ENCODE measurements at regions not wholly inside any gene's neighbourhood (a gene's known extent, or its start where the extent isn't known, plus 50 kb on each side); places are given as distances from the start of the nearest gene placed in this dataset.
"Not testable (repeated sequence)": the region's sequence is repeated elsewhere in the genome, so short reads cannot be mapped to it uniquely, and the experiment has no call there.

DNA sequence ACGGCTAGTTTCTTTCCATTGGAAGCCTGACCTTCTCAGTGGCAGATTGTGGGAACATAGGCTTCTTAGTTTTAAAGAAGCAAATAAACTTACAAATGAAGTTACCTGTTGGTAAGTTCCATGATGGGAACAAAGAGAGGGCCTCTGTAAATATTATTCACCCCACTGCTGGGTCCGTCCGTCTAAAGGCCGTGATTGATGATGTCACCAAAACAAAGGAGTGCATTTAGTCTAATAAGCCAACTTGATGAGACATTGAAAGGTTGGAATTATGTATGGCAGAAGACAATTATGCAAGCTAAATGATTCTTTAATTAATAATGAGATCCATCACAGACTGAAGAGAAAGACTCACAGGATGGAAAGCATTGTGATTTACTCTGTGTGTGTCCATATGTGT, 1091.9 kb upstream of the FANCL start:
- no peak overlapping the region for H3K4me3 ChIP-seq (ENCODE audit: low read depth in 1 of 2, low read length in 2 of 2)
- H3K9ac ChIP-seq (ENCODE audit: low read length), result no peak overlapping the region
- H3K27me3 ChIP-seq (ENCODE audit: control insufficient read depth in 1 of 2, insufficient read depth in 2 of 2, low read length in 2 of 2), result no peaks in the 10 kb centered on the region
- H3K9me3 ChIP-seq (ENCODE audit: low read length), result no peaks in the 10 kb centered on the region
- no peaks in the 10 kb centered on the region for H3K4me1 ChIP-seq (ENCODE audit: insufficient read depth, low read length)
- no peak overlapping the region for H3K27ac ChIP-seq (ENCODE audit: low read depth, low read length)
- no peaks in the 10 kb centered on the region for H3K36me3 ChIP-seq (ENCODE audit: insufficient read depth, low read length)

DNA sequence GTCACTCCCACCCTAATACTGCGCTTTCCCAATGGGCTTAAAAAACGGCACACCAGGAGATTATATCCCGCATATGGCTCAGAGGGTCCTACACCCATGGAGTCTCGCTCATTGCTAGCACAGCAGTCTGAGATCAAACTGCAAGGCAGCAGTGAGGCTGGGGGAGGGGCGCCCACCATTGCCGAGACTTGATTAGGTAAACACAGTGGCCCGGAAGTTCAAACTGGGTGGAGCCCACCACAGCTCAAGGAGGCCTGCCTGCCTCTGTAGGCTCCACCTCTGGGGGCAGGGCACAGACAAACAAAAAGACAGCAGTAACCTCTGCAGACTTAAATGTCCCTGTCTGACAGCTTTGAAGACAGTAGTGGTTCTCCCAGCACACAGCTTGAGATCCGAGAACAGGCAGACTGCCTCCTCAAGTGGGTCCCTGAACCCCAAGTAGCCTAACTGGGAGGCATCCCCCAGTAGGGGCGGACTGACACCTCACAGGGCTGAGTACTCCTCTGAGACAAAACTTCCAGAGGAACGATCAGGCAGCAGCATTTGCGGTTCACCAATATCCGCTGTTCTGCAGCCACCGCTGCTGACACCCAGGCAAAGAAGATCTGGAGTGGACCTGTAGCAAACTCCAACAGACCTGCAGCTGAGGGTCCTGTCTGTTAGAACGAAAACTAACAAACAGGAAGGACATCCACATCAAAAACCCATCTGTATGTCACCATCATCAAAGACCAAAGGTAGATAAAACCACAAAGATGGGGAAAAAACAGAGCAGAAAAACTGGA, 1085.6 kb upstream of the FANCL start:
- not testable (repeated sequence) for H3K27ac ChIP-seq (ENCODE audit: low read depth, low read length); H3K9ac ChIP-seq (ENCODE audit: low read length); H3K27me3 ChIP-seq (ENCODE audit: control insufficient read depth in 1 of 2, insufficient read depth in 2 of 2, low read length in 2 of 2); H3K4me3 ChIP-seq (ENCODE audit: low read depth in 1 of 2, low read length in 2 of 2); H3K9me3 ChIP-seq (ENCODE audit: low read length); H3K36me3 ChIP-seq (ENCODE audit: insufficient read depth, low read length); H3K4me1 ChIP-seq (ENCODE audit: insufficient read depth, low read length)

DNA sequence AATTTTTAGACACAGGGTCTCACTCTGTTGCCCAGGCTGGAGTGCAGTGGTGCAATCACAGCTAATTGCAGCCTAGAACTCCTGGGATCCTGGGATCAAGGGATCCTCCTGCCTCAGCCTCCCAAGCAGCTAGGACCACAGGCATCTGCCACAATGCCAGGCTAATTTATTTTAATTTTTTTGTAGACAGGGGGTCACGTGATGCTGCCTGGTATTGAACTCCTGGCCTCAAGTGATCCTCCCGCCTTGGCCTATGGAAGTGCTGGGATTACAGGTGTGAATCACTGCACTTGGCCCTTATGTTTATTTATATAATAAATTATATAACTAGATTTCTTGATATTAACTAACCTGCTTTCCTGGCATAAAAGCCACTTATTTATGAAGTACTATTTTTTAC, 1081.7 kb upstream of the FANCL start:
- Histone ChIP-seq H3K27me3 (ENCODE audit: control insufficient read depth in 1 of 2, insufficient read depth in 2 of 2, low read length in 2 of 2) (no peaks in the 10 kb centered on the region), H3K4me3 (ENCODE audit: low read depth in 1 of 2, low read length in 2 of 2) (no peak overlapping the region), H3K36me3 (ENCODE audit: insufficient read depth, low read length) (no peaks in the 10 kb centered on the region), H3K4me1 (ENCODE audit: insufficient read depth, low read length) (no peaks in the 10 kb centered on the region), H3K9me3 (ENCODE audit: low read length) (no peaks in the 10 kb centered on the region), H3K27ac (ENCODE audit: low read depth, low read length) (no peak overlapping the region), H3K9ac (ENCODE audit: low read length) (no peak overlapping the region)

DNA sequence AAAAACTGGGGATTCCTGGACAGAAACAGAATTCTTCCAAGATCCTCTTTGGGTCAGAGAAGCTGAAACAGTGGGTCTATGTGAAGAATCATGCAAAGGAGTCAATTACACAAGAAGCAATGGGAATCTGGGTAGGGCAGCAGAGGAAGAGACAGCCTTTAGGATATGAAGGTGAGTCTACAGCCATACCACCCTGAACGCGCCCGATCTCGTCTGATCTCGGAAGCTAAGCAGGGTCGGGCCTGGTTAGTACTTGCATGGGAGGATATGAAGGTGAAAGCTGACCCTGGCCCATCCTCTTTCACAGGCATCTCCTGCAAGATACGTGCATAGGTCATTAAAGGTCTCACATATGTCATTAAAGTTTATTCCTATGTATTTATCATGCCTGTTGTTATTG, 1080.9 kb upstream of the FANCL start:
- H3K27me3 ChIP-seq (ENCODE audit: control insufficient read depth in 1 of 2, insufficient read depth in 2 of 2, low read length in 2 of 2), result no peaks in the 10 kb centered on the region
- H3K9ac ChIP-seq (ENCODE audit: low read length), result no peak overlapping the region

DNA sequence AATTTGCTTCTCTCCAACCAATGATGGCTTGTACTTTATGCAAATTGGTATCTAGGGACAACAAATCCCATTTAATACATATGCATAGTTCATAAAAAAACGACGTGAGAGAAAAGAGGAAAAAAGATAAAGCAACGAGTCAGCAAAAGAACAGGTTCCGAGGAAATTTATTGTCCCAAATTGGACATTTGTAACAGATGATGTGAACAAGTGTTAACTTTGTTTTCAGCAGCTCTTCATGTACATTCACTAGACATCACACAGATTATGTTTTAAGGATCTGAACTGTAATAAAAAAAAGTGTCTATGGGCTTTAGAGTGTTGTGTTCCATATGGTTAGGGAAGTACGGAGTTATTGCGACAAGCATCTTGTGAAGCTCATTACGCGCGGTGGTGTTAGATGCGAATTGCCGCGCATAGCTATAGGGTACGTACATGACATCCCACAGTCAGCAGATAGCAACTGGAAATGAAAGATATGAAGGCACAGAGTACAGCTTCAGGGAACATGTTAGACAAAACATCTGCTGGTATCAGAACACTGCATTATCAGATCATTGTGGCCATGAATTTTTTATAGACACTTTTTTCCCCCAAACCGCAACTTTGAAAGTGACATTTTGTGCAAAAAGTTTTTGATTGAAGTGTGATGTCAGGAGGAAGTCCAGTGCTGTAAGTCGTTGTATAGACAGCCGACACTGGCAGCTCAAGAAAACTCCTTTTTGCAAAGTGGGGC, 1073.1 kb upstream of the FANCL start:
- Histone ChIP-seq H3K4me1 (ENCODE audit: insufficient read depth, low read length) (no peaks in the 10 kb centered on the region), H3K9ac (ENCODE audit: low read length) (no peak overlapping the region), H3K9me3 (ENCODE audit: low read length) (no peaks in the 10 kb centered on the region), H3K36me3 (ENCODE audit: insufficient read depth, low read length) (no peaks in the 10 kb centered on the region), H3K27ac (ENCODE audit: low read depth, low read length) (no peak overlapping the region), H3K4me3 (ENCODE audit: low read depth in 1 of 2, low read length in 2 of 2) (no peak overlapping the region), H3K27me3 (ENCODE audit: control insufficient read depth in 1 of 2, insufficient read depth in 2 of 2, low read length in 2 of 2) (no peaks in the 10 kb centered on the region)

More for the DNA sequence above, 1080.9 kb upstream of the FANCL start:
- no peak overlapping the region for H3K27ac ChIP-seq (ENCODE audit: low read depth, low read length)
- no peaks in the 10 kb centered on the region for H3K36me3 ChIP-seq (ENCODE audit: insufficient read depth, low read length)
- H3K4me3 ChIP-seq (ENCODE audit: low read depth in 1 of 2, low read length in 2 of 2), result no peak overlapping the region
- H3K4me1 ChIP-seq (ENCODE audit: insufficient read depth, low read length), result no peaks in the 10 kb centered on the region
- no peaks in the 10 kb centered on the region for H3K9me3 ChIP-seq (ENCODE audit: low read length)

DNA sequence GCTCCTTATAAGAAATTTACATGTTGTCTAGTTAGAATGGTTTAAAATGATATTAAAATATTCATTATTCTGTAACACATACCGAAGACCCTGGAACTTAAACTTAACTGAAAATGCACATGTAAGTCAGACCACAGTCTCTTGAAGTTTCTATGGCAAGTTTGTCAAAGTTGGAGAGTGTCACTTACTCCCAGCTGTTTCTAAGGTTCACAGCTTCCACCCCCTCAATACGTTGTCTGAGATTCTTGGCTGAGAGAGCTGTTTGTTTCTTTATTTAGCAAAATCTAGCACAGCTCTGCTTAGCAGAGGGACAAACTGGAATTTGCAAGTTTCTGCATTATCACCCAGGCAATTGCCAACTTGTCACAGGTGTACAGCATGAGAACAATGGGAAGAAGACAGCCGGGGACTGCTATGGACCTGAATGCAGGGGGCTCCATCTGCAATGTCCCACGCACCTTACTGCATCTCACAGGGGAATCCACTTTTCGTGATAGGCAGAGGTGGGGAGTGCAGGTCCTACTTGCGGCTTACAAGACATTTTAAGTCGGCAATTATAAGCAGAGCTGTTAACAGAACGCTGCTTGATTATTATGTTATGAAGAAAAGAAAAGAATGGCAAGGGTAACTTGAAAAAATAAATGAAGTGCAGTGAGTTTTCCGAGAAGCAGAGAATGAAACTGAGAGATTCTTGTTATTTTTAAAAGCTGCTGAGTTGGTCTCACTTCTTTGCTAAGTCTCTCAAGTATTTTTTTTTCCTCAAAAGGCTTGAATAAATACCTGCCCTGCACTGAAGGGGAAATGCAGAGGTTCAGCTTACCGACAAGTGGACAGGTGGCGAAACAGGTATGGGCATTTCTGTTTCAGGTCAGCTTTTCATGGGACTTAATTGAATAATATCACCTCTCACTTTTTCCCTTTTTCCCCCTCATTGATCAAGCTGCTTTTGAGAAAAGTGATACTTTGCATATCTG, 1072.1 kb upstream of the FANCL start:
- H3K27me3 ChIP-seq (ENCODE audit: control insufficient read depth in 1 of 2, insufficient read depth in 2 of 2, low read length in 2 of 2), result no peaks in the 10 kb centered on the region
- no peaks in the 10 kb centered on the region for H3K4me1 ChIP-seq (ENCODE audit: insufficient read depth, low read length)
- H3K9me3 ChIP-seq (ENCODE audit: low read length), result no peaks in the 10 kb centered on the region
- no peaks in the 10 kb centered on the region for H3K36me3 ChIP-seq (ENCODE audit: insufficient read depth, low read length)
- H3K27ac ChIP-seq (ENCODE audit: low read depth, low read length), result no peak overlapping the region
- H3K4me3 ChIP-seq (ENCODE audit: low read depth in 1 of 2, low read length in 2 of 2), result no peak overlapping the region
- no peak overlapping the region for H3K9ac ChIP-seq (ENCODE audit: low read length)

DNA sequence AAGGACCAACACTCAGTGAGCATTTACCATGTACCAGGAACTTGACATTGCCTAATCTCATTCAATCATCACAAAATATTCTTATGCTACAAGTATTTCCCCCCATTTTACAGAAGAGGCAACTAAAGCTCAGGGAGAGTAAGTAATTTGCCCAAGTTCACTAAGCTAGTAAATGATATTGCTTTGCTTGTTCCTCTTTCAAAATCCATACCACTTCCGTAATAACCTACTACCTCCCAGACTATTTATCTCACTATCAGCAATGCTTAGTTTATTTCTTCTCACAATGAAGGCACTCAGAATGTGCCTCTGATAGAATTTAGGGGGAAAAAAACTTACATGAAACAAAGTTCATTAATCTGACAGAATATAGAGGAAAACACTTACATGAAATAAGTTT, 1070.9 kb upstream of the FANCL start:
- Histone ChIP-seq H3K4me3 (ENCODE audit: low read depth in 1 of 2, low read length in 2 of 2) (no peak overlapping the region), H3K36me3 (ENCODE audit: insufficient read depth, low read length) (no peaks in the 10 kb centered on the region), H3K27me3 (ENCODE audit: control insufficient read depth in 1 of 2, insufficient read depth in 2 of 2, low read length in 2 of 2) (no peaks in the 10 kb centered on the region), H3K9me3 (ENCODE audit: low read length) (no peaks in the 10 kb centered on the region), H3K9ac (ENCODE audit: low read length) (no peak overlapping the region), H3K4me1 (ENCODE audit: insufficient read depth, low read length) (no peaks in the 10 kb centered on the region), H3K27ac (ENCODE audit: low read depth, low read length) (no peak overlapping the region)

DNA sequence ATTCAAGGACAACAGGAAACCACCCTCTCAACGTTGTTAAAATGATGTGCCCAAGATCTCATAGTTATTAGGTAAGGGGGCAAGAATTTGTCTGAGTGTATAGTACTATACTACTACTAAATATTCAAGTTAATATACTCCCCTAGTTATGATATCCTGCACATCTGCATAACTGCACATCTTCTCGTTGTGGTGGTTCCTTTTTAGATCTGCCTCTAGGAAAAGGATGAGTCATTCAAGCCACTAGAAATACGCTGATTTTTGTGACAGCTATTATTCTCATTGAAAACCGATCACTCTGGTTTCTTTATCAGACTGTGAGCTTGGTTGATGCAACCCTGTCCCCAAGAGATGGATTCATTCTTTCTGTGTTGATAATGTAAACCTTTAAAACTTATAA, 1067.0 kb upstream of the FANCL start:
- Histone ChIP-seq H3K36me3 (ENCODE audit: insufficient read depth, low read length) (no peaks in the 10 kb centered on the region), H3K27ac (ENCODE audit: low read depth, low read length) (no peak overlapping the region), H3K9me3 (ENCODE audit: low read length) (no peaks in the 10 kb centered on the region), H3K4me1 (ENCODE audit: insufficient read depth, low read length) (no peaks in the 10 kb centered on the region), H3K4me3 (ENCODE audit: low read depth in 1 of 2, low read length in 2 of 2) (no peak overlapping the region), H3K27me3 (ENCODE audit: control insufficient read depth in 1 of 2, insufficient read depth in 2 of 2, low read length in 2 of 2) (no peaks in the 10 kb centered on the region), H3K9ac (ENCODE audit: low read length) (no peak overlapping the region)

DNA sequence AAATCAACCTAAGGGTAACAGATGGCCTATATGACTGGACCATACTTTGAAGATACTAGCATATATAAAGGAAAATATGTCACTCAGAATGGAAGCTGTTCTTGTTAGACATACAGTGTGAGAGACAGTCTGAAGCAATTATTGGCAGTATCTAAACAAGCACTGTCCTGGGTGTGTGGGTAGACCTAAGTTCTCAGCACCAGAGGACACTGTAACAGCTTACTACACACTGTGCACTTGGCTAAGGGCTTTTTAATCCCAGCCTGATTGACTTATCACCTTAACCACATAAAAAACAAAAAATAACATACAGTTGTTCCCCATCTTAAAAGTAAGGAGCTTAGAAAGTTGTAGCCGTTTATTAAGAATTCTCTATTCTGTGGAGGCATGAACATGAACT, 1066.1 kb upstream of the FANCL start:
- Histone ChIP-seq H3K27me3 (ENCODE audit: control insufficient read depth in 1 of 2, insufficient read depth in 2 of 2, low read length in 2 of 2) (no peaks in the 10 kb centered on the region), H3K9me3 (ENCODE audit: low read length) (no peaks in the 10 kb centered on the region), H3K4me1 (ENCODE audit: insufficient read depth, low read length) (no peaks in the 10 kb centered on the region)

DNA sequence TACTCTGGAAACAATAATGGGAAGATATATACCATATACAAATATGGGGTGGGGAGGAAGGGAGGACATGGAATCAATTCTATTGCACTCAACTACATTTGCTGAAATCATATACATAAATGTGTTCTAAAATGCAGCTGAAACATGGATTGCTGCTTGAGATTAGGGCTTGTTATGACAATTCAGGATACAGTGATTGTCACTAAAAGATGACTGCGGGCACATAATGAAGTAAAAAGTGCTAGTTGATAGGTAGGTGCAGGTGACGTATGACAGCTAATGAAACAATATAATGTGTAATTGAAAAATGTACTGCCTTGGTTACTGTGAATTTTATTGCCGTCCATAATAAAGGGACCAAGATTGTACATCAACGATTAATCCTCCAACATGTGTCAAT, 1062.1 kb upstream of the FANCL start:
- Histone ChIP-seq H3K4me3 (ENCODE audit: low read depth in 1 of 2, low read length in 2 of 2) (no peak overlapping the region), H3K4me1 (ENCODE audit: insufficient read depth, low read length) (no peaks in the 10 kb centered on the region), H3K9me3 (ENCODE audit: low read length) (no peaks in the 10 kb centered on the region), H3K27me3 (ENCODE audit: control insufficient read depth in 1 of 2, insufficient read depth in 2 of 2, low read length in 2 of 2) (no peaks in the 10 kb centered on the region), H3K36me3 (ENCODE audit: insufficient read depth, low read length) (no peaks in the 10 kb centered on the region), H3K27ac (ENCODE audit: low read depth, low read length) (no peak overlapping the region), H3K9ac (ENCODE audit: low read length) (no peak overlapping the region)

More for the DNA sequence above, 1066.1 kb upstream of the FANCL start:
- Histone ChIP-seq H3K9ac (ENCODE audit: low read length) (no peak overlapping the region), H3K36me3 (ENCODE audit: insufficient read depth, low read length) (no peaks in the 10 kb centered on the region), H3K4me3 (ENCODE audit: low read depth in 1 of 2, low read length in 2 of 2) (no peak overlapping the region), H3K27ac (ENCODE audit: low read depth, low read length) (no peak overlapping the region)

DNA sequence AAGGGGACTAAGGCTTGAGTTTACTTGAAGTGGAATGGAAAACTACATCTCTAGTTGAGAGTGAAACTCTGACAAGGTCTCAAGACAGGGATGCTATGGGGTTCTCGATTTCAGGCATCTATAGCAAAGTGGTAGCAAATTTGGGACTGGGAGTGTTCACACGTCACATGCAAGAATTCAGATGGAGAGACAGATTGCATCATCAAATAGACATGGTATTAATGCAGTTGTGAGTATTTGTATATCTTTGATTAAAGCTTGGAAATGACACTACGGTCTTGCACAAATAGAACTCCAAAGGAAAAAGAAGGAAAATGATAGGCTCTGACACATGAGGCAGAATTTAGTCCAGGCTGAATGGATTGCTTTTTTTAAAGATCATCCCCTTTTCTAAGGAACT, 1061.6 kb upstream of the FANCL start:
- no peak overlapping the region for H3K9ac ChIP-seq (ENCODE audit: low read length)
- H3K27me3 ChIP-seq (ENCODE audit: control insufficient read depth in 1 of 2, insufficient read depth in 2 of 2, low read length in 2 of 2), result no peaks in the 10 kb centered on the region
- H3K27ac ChIP-seq (ENCODE audit: low read depth, low read length), result no peak overlapping the region
- no peaks in the 10 kb centered on the region for H3K4me1 ChIP-seq (ENCODE audit: insufficient read depth, low read length)
- H3K36me3 ChIP-seq (ENCODE audit: insufficient read depth, low read length), result no peaks in the 10 kb centered on the region
- no peak overlapping the region for H3K4me3 ChIP-seq (ENCODE audit: low read depth in 1 of 2, low read length in 2 of 2)
- no peaks in the 10 kb centered on the region for H3K9me3 ChIP-seq (ENCODE audit: low read length)

All from muscle layer of colon (tissue), 2 donors.